Hepatocyte (in vitro differentiated cells): ENCODE measurements at regions not wholly inside any gene's neighbourhood (a gene's known extent, or its start where the extent isn't known, plus 50 kb on each side); places are given as distances from the start of the nearest gene placed in this dataset.

Source experiments
- DNase-seq: peaks from one replicate; pipeline ENCODE4 v3.0.0-alpha.2; 2016; ENCODE audit warnings: low spot score
- H2AFZ ChIP-seq: fragments of 200-600 bp; sonication (generic); 2 replicates; pipeline ENCODE4 v1.6.0; 2016; ENCODE audit warnings: antibody characterized with exemption, mild to moderate bottlenecking
- H3K27ac ChIP-seq: fragments of 200-600 bp; sonication (generic); 2 replicates; pipeline ENCODE4 v1.5.1; 2016; ENCODE audit warnings: mild to moderate bottlenecking
- H3K27me3 ChIP-seq: fragments of 200-600 bp; sonication (generic); 2 replicates; pipeline ENCODE4 v1.6.1; 2016
- H3K36me3 ChIP-seq: fragments of 200-600 bp; sonication (generic); replicated peaks from 2 replicates; pipeline ENCODE4 v1.5.1; 2016; ENCODE audit warnings: low read depth; ENCODE audit not compliant: insufficient read depth
- H3K4me1 ChIP-seq: fragments of 200-600 bp; sonication (generic); 2 replicates; pipeline ENCODE4 v1.5.1; 2016; ENCODE audit warnings: mild to moderate bottlenecking, moderate library complexity; ENCODE audit not compliant: insufficient read depth
- H3K4me2 ChIP-seq: fragments of 200-600 bp; sonication (generic); 2 replicates; pipeline ENCODE4 v1.6.0; 2016
- H3K4me3 ChIP-seq: fragments of 200-600 bp; sonication (generic); 2 replicates; pipeline ENCODE4 v1.5.1; 2016; ENCODE audit warnings: mild to moderate bottlenecking
- H3K79me2 ChIP-seq: fragments of 200-600 bp; sonication (generic); 2 replicates; pipeline ENCODE4 v1.6.0; 2017; ENCODE audit warnings: mild to moderate bottlenecking
- H3K9me2 ChIP-seq: fragments of 200-600 bp; sonication (generic); replicated peaks from 2 replicates; pipeline ENCODE4 v1.6.0; 2017; ENCODE audit warnings: mild to moderate bottlenecking; ENCODE audit not compliant: insufficient read depth
- H3K9me3 ChIP-seq: fragments of 200-600 bp; sonication (generic); 2 replicates; pipeline ENCODE4 v1.5.1; 2016; ENCODE audit warnings: low read depth, mild to moderate bottlenecking
- H4K20me1 ChIP-seq: fragments of 200-600 bp; sonication (generic); 2 replicates; pipeline ENCODE4 v1.6.0; 2016; ENCODE audit warnings: mild to moderate bottlenecking; ENCODE audit not compliant: insufficient read depth, poor library complexity, severe bottlenecking
- CTCF ChIP-seq: fragments of 200-600 bp; sonication (generic); IDR thresholded peaks from 2 replicates; pipeline ENCODE4 v1.5.1; 2016; ENCODE audit warnings: antibody characterized with exemption, mild to moderate bottlenecking; ENCODE audit not compliant: poor library complexity
- EZH2 ChIP-seq: fragments of 200-600 bp; sonication (generic); IDR thresholded peaks from 2 replicates; pipeline ENCODE4 v1.6.1; 2016; ENCODE audit warnings: antibody characterized with exemption, mild to moderate bottlenecking, borderline replicate concordance
- EZH2phosphoT487 ChIP-seq: fragments of 200-600 bp; sonication (generic); IDR thresholded peaks from one replicate; pipeline ENCODE4 v1.6.1; 2018; ENCODE audit warnings: antibody characterized with exemption, mild to moderate bottlenecking, low read depth, moderate library complexity; ENCODE audit not compliant: unreplicated experiment, severe bottlenecking
- WGBS: methylation state at CpG from one replicate; pipeline ENCODE4 v1.1.6; 2016; ENCODE audit warnings: low lambda C conversion rate; ENCODE audit errors: missing lambda C conversion rate; 5-methylcytosine and 5-hydroxymethylcytosine counted together

DNA sequence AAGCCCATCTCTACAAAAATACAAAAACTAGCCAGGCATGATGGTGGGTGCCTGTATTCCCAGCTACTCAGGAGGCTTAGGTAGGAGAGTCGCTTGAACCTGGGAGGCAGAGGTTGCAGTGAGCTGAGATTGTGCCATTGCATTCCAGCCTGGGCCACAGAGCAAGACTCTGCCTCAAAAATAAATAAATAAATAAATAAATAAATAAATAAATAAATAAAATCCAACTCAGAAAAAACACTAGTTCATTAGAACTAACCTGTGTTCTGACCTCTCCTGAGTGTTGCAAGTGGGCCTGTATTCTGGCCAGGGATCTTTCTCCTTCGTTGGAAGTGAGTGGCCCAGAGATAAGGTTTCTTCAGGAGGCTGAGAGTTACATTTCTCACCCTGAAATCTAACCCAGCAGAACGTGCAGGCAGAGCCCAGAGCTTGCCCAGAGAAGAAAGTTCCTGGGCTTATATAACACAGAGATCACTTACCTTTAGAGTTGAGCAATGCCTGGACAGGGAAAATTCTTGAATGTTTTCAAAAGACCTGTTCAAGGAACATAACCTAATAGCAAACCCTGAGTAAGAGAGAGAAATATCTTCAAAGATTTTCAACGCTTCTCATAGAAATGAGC, 583.9 kb downstream of the MCTP2 start:
- WGBS = 73% methylated on average over 4 of the region's 4 CpGs
- H3K9me2 ChIP-seq = no peaks in the 10 kb centered on the region
- no peaks in the 10 kb centered on the region for H3K27me3 ChIP-seq
- no peaks in the 10 kb centered on the region for H3K36me3 ChIP-seq
- no peak overlapping the region for H3K4me2 ChIP-seq
- H3K9me3 ChIP-seq = no peaks in the 10 kb centered on the region
- DNase-seq = no peak
- no peaks in the 10 kb centered on the region for H3K79me2 ChIP-seq
- no peak overlapping the region for H3K27ac ChIP-seq
- H4K20me1 ChIP-seq = no peaks in the 10 kb centered on the region
- H3K4me1 ChIP-seq = no peaks in the 10 kb centered on the region
- no peak for TF ChIP-seq EZH2
- no peak for TF ChIP-seq EZH2phosphoT487
- TF ChIP-seq CTCF = no peak
- no peak overlapping the region for H2AFZ ChIP-seq
- no peak overlapping the region for H3K4me3 ChIP-seq

DNA sequence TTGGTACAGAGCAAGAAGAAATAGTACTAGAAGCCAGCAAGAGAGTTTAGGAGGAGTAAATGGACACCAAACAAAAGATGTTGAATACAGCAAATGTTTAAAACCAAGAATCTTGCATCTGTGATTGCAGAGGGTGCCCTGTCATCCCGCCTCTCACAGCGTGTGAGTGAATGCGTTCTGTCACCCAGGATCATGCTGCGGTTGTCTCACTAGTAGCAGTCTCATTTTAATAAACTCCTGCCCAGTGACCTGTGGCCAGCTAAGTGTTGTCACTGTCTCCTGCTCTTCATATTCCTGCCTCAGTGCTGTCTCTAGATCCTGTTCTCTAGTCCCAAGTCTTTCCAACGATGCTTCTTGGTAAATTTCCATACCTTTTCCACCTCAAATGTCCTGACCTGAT, 584.6 kb downstream of the MCTP2 start:
- H3K79me2 ChIP-seq = no peaks in the 10 kb centered on the region
- no peaks in the 10 kb centered on the region for H4K20me1 ChIP-seq
- 90% methylated on average over 5 of the region's 5 CpGs for WGBS
- no peaks in the 10 kb centered on the region for H3K27me3 ChIP-seq
- no peak overlapping the region for H3K4me2 ChIP-seq
- DNase-seq = no peak
- no peak overlapping the region for H2AFZ ChIP-seq
- H3K36me3 ChIP-seq = no peaks in the 10 kb centered on the region
- TF ChIP-seq EZH2 (no peak), CTCF (no peak), EZH2phosphoT487 (no peak)
- no peaks in the 10 kb centered on the region for H3K9me2 ChIP-seq
- H3K4me1 ChIP-seq = no peaks in the 10 kb centered on the region
- no peaks in the 10 kb centered on the region for H3K9me3 ChIP-seq
- H3K27ac ChIP-seq = no peak overlapping the region
- no peak overlapping the region for H3K4me3 ChIP-seq

GRCh38 chr15:94829887-94830884, 598.8 kb downstream of the MCTP2 start:
- H2AFZ ChIP-seq = no peak overlapping the region
- no peaks in the 10 kb centered on the region for H3K79me2 ChIP-seq
- H4K20me1 ChIP-seq = no peaks in the 10 kb centered on the region
- H3K4me3 ChIP-seq = no peak overlapping the region
- H3K27ac ChIP-seq = no peak overlapping the region
- H3K36me3 ChIP-seq = no peaks in the 10 kb centered on the region
- no peak overlapping the region for H3K4me2 ChIP-seq
- no peaks in the 10 kb centered on the region for H3K9me2 ChIP-seq
- DNase-seq = no peak
- no peaks in the 10 kb centered on the region for H3K9me3 ChIP-seq
- peaks cover 12% of the 10 kb centered on the region for H3K4me1 ChIP-seq
- 83% methylated on average over 15 of the region's 15 CpGs for WGBS
- no peaks in the 10 kb centered on the region for H3K27me3 ChIP-seq
- no peak for TF ChIP-seq EZH2
- TF ChIP-seq CTCF = no peak
- no peak for TF ChIP-seq EZH2phosphoT487
